Immature natural killer cell (primary cell): ENCODE measurements at regions not wholly inside any gene's neighbourhood (a gene's known extent, or its start where the extent isn't known, plus 50 kb on each side); places are given as distances from the start of the nearest gene placed in this dataset.
"Not testable (repeated sequence)": the region's sequence is repeated elsewhere in the genome, so short reads cannot be mapped to it uniquely, and the experiment has no call there.

Source experiments
- DNase-seq, 3 donors: peaks; one replicate each; pipeline ENCODE4 v3.0.0; 2022; ENCODE audit warnings: mixed read lengths in 1 of 3
- H3K27ac Mint-ChIP-seq, 6 donors: one replicate each; pipeline ENCODE4 v1.8.0; 2020; ENCODE audit warnings: mixed read lengths in 6 of 6, mild to moderate bottlenecking in 5 of 6, inconsistent platforms in 4 of 6, moderate library complexity in 3 of 6
- H3K27me3 Mint-ChIP-seq, 3 donors: one replicate each; pipeline ENCODE4 v1.8.0; 2020 to 2021; ENCODE audit warnings: low read depth in 3 of 3, mild to moderate bottlenecking in 3 of 3, mixed read lengths in 3 of 3, moderate library complexity in 3 of 3, inconsistent platforms in 1 of 3
- H3K36me3 Mint-ChIP-seq, 3 donors: one replicate each; pipeline ENCODE4 v1.8.0; 2020; ENCODE audit warnings: mixed read lengths in 3 of 3, inconsistent platforms in 2 of 3, mild to moderate bottlenecking in 2 of 3
- H3K4me1 Mint-ChIP-seq, 2 donors: one replicate each; pipeline ENCODE4 v1.8.0; 2020; ENCODE audit warnings: inconsistent platforms in 2 of 2, mild to moderate bottlenecking in 2 of 2, mixed read lengths in 2 of 2, moderate library complexity in 1 of 2
- H3K4me3 Mint-ChIP-seq, 5 donors: one replicate each; pipeline ENCODE4 v1.8.0; 2020; ENCODE audit warnings: mild to moderate bottlenecking in 5 of 5, mixed read lengths in 5 of 5, inconsistent platforms in 3 of 5, moderate library complexity in 3 of 5
- H3K9me3 Mint-ChIP-seq, 6 donors: one replicate each; pipeline ENCODE4 v1.8.0; 2020; ENCODE audit warnings: mild to moderate bottlenecking in 6 of 6, mixed read lengths in 6 of 6, inconsistent platforms in 4 of 6, moderate library complexity in 3 of 6

DNA sequence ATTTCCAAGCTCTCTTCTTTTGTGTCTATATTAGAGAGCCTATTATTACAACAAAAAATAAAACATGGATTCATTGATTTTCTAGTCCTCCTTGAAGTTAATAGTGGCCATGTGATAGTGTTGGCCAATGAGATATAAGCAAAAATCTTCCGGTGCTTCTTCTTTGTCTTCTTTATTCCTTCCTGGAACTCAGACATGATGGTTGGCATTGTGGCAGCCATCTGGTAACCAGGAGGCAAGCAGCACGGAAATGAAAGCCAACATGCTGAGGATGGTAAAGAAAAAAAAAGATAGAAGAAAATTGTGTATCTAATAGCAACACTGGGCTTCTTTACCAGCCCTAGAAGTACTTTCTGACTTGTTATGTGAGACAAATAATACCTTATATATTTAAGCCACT lies 50.8 kb upstream of the SEL1L start:
- no peak overlapping the region for H3K4me3 Mint-ChIP-seq
- H3K9me3 Mint-ChIP-seq: peaks cover 0 to 7% (median 0%) of the 10 kb centered on the region in 6 donors
- no peak for DNase-seq
- H3K36me3 Mint-ChIP-seq: no peaks in the 10 kb centered on the region
- H3K27ac Mint-ChIP-seq: no peak overlapping the region
- peaks cover 0 to 4% (median 0%) of the 10 kb centered on the region in 3 donors for H3K27me3 Mint-ChIP-seq
- no peaks in the 10 kb centered on the region for H3K4me1 Mint-ChIP-seq

DNA sequence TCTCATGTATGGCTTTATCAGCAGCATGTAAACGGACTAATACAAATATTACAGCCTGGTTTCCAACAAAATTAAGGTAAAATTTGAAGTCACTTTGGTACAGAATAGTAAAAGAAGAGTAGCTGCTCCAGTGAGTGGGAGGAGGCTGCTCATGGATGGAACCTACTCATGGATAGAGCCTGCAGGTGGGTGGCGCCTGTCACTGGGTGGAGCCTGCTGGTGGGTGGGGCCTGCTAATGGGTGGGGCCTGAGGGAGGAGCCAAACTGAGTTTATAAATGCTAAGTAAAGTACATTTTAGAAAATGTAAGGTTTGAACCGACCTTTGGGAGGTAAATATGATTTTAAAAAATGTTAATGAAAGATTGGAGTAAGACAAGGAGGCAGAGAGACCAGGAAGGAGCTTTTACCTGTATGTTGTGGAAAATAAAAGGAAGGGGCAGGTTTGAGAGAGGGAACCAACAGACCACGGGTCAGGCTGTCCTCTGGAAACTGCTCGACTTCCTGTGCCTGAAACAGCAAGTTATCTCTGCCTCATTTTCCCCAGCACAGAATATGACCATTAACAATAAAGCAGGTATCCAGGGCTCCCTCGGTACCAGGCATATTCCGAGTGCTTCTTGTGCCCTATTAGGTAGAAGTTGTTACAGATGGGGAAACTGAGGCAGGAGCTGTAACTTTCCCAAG lies 55.9 kb upstream of the SEL1L start:
- no peak overlapping the region for H3K27ac Mint-ChIP-seq
- no peaks in the 10 kb centered on the region for H3K36me3 Mint-ChIP-seq
- peaks cover 0 to 2% (median 0%) of the 10 kb centered on the region in 6 donors for H3K9me3 Mint-ChIP-seq
- no peaks in the 10 kb centered on the region for H3K4me1 Mint-ChIP-seq
- no peak for DNase-seq
- H3K27me3 Mint-ChIP-seq: peaks cover 0 to 2% (median 0%) of the 10 kb centered on the region in 3 donors
- no peak overlapping the region for H3K4me3 Mint-ChIP-seq

DNA sequence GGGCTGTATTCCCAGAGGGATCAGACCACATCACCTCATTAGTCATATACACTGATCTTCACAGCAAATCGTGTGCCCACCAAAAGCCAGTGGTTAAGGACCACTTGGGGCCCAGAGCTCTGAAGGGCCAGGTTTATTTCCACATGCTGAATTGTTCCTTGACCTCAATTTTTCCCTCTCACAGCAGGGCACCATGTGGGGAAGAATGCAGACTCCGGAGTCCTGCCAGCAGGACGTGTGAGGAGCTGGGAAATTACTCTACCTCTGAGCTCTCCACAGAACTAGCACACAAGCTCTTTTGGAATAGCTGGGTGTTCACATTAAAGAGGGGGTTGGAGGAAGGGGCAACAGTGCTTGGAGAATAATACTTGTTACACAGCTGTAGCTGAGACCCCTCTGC lies 57.6 kb upstream of the SEL1L start:
- Mint-ChIP-seq H3K4me3 (no peak overlapping the region), H3K36me3 (no peaks in the 10 kb centered on the region), H3K27me3 (no peaks in the 10 kb centered on the region), H3K9me3 (peaks cover 0 to 6% (median 0%) of the 10 kb centered on the region in 6 donors), H3K27ac (no peak overlapping the region), H3K4me1 (no peaks in the 10 kb centered on the region)
- no peak for DNase-seq

DNA sequence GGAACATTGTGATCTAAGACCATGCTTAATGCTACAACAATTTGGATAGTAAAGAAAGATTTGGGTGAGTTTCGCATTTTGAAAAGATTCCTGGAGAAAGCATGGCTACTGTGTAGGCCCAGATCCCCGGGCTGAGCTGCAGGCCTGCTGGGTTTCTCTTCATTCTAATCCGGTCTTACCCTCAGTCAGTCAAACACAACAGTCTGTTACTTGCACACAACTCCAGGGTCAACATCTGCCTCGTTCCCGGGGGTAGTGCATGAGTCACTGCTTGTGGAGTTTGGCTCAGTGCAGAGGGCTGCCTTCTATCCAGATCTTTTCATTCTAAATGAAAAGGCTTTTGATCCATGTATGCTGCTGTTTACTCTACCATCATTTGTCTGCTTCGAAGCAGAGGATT lies 60.4 kb upstream of the SEL1L start:
- Mint-ChIP-seq H3K27me3 (peaks cover 0 to 3% (median 0%) of the 10 kb centered on the region in 3 donors), H3K4me3 (no peak overlapping the region)
- no peak for DNase-seq

DNA sequence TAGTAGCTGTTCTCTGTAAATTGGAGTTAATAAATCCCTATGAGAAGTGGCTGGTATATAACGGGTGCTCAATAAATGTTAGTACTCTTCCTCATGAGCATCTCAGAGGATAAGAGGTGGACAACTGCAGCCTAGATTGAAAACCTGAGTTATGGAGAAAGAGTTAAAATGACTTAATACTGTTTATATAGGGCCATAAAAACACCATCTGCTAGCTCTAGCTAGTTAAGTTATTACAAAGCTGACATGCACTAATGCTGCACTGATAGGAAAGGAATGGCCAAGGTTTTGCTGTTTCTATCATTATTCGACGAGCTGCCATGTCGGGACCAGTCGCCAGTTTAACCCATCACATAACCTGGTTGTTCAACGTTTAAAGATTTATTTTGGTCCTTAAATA lies 72.0 kb upstream of the SEL1L start:
- Mint-ChIP-seq H3K4me1 (no peaks in the 10 kb centered on the region), H3K4me3 (no peak overlapping the region), H3K27me3 (peaks cover 3 to 4% (median 4%) of the 10 kb centered on the region in 3 donors), H3K27ac (no peak overlapping the region), H3K36me3 (no peaks in the 10 kb centered on the region), H3K9me3 (peaks cover 0 to 1% (median 0%) of the 10 kb centered on the region in 6 donors)
- DNase-seq: no peak

More for the DNA sequence above, 60.4 kb upstream of the SEL1L start:
- H3K27ac Mint-ChIP-seq: no peak overlapping the region
- peaks cover 0 to 6% (median 0%) of the 10 kb centered on the region in 6 donors for H3K9me3 Mint-ChIP-seq
- no peaks in the 10 kb centered on the region for H3K4me1 Mint-ChIP-seq
- H3K36me3 Mint-ChIP-seq: no peaks in the 10 kb centered on the region

DNA sequence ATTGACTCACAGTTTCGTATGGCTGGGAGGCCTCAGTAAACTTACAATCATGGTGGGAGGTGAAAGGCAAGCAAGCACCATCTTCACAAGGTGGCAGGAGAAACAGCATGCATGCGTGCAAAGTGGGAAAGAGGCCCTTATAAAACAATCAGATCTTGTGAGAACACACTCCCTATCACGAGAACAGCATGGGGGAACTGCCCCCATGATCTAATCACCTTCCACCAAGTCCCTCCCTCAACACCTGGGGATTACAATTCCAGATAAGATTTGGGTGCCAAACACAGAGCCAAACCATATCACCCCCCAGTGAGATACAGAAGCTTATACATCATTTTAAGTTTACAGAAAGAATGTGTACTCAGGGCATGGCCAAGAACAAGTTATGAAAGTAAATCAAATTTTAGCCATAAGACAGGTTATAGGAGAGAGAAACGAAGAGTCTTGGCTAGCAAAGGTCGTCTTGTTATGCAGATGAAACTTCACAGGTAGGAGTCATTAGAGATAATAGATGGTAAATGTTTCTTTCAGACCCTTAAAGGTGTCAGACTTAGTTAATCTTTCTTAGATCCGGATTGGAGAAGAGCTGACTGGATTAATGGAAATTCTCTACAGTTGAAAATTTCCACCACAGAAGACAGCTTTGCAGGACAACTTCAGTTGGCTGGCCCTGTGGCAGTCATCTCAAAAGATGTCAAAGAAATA lies 79.8 kb upstream of the SEL1L start:
- Mint-ChIP-seq H3K4me3 (no peak overlapping the region), H3K9me3 (peaks cover 0 to 2% (median 0%) of the 10 kb centered on the region in 6 donors), H3K27ac (no peak overlapping the region), H3K4me1 (no peaks in the 10 kb centered on the region), H3K27me3 (peaks cover 0 to 4% (median 2%) of the 10 kb centered on the region in 3 donors), H3K36me3 (no peaks in the 10 kb centered on the region)
- DNase-seq: no peak

DNA sequence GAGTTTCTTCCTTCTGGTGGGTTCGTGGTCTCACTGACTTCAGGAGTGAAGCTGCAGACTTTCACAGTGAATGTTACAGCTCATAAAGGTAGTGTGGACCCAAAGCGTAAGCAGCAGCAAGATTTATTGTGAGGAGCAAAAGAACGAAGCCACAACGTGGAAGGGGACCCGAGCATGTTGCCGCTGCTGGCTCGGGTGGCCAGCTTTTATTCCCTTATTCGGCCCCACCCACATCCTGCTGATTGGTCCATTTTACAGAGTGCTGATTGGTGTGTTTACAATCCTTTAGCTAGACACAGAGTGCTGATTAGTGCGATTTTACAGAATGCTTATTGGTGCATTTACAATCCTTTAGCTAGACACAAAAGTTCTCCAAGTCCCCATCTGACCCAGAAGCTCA lies 80.6 kb upstream of the SEL1L start:
- not testable (repeated sequence) for H3K9me3 Mint-ChIP-seq, H3K27me3 Mint-ChIP-seq, H3K4me1 Mint-ChIP-seq

DNA sequence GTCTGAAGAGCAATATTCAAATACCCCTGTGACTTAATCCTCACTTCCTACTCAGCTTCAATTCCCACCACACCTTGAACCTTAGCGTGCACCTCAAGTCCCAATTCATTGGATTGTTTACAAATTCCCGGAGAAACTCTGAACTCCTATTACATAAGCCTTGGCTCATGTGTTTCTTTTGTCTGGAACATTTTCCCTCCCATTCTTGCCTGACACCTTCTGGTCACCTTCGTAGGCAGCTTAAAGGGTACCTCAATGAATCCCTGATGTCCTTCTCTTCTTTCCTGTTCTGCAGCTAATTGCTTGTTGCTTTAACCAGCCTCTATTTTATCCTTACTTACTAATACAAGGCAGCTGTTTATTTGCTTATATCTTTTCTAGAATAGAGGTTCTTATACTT lies 85.0 kb upstream of the SEL1L start:
- Mint-ChIP-seq H3K4me3 (no peak overlapping the region), H3K27ac (no peak overlapping the region), H3K9me3 (no peaks in the 10 kb centered on the region), H3K4me1 (no peaks in the 10 kb centered on the region), H3K36me3 (no peaks in the 10 kb centered on the region), H3K27me3 (peaks cover 0 to 4% (median 0%) of the 10 kb centered on the region in 3 donors)
- no peak for DNase-seq

More for the DNA sequence above, 80.6 kb upstream of the SEL1L start:
- DNase-seq, H3K36me3 Mint-ChIP-seq, H3K27ac Mint-ChIP-seq, H3K4me3 Mint-ChIP-seq: not testable (repeated sequence)

DNA sequence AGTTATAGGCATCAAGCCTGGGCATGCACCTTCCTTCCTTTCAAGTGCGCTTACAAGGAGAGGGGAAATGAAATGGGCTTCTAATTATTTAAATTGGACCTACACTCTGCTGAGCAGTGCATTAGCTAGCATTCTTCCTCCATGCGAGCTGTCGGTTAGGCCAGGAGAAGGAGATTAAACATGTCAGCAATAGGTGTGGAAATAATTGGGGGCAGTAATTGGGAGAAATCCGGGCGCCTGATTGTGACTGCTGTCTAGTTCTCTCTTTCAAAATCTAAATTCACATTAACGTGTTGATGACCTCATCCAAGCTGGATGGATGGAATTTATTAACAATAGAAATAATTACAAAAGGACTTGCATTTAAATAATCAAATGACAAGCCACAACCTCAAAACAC lies 86.2 kb upstream of the SEL1L start:
- Mint-ChIP-seq H3K36me3 (no peaks in the 10 kb centered on the region), H3K27ac (no peak overlapping the region), H3K27me3 (peaks cover 0 to 4% (median 0%) of the 10 kb centered on the region in 3 donors), H3K4me3 (no peak overlapping the region), H3K4me1 (no peaks in the 10 kb centered on the region), H3K9me3 (no peaks in the 10 kb centered on the region)
- no peak for DNase-seq

DNA sequence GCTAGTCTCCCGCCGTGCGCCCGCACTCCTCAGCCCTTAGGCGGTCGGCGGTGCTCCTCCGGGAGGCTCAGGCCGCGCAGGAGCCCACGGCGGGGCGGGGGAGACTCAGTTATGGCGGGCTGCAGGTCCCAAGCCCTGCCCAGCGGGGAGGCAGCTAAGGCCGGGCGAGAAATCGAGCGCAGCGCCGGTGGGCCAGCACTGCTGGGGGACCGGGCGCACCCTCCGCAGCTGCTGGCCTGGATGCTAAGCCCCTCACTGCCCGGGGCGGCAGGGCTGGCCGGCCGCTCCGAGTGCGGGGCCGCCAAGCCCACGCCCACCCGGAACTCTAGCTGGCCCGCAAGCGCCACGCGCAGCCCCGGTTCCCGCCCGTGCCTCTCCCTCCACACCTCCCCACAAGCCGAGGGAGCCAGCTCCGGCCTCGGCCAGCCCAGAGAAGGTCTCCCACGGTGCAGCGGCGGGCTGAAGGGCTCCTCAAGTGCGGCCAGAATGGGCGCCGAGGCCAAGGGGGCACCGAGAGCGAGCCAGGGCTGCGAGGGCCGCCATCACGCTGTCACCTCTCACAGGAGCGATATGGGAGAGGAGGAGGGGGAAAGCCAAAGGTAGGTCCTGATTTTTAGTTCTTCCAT lies 90.2 kb upstream of the SEL1L start:
- not testable (repeated sequence) for H3K4me3 Mint-ChIP-seq, H3K4me1 Mint-ChIP-seq, H3K27ac Mint-ChIP-seq, H3K27me3 Mint-ChIP-seq, DNase-seq, H3K9me3 Mint-ChIP-seq, H3K36me3 Mint-ChIP-seq

DNA sequence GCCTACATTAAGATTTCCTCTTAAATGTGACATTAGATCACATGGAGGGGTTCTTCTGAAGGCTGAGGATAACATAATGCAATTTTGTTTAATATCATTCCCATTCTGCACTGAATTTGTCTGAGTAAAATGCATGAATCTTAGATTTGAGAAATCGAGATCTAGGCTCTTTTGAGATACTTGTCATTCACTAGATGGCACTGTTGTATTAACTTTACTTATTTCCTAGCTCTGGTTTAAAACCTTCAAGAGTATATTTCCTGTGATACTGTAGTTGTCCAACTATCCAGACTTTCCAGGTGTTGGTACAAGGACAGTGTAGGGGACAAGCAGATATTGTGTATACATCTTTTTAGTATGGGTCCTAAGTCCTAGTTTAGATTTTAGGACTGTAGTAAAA lies 91.7 kb upstream of the SEL1L start:
- H3K4me1 Mint-ChIP-seq: no peaks in the 10 kb centered on the region
- H3K4me3 Mint-ChIP-seq: no peak overlapping the region
- H3K9me3 Mint-ChIP-seq: no peaks in the 10 kb centered on the region
- no peaks in the 10 kb centered on the region for H3K36me3 Mint-ChIP-seq
- DNase-seq: no peak
- no peaks in the 10 kb centered on the region for H3K27me3 Mint-ChIP-seq
- H3K27ac Mint-ChIP-seq: no peak overlapping the region

DNA sequence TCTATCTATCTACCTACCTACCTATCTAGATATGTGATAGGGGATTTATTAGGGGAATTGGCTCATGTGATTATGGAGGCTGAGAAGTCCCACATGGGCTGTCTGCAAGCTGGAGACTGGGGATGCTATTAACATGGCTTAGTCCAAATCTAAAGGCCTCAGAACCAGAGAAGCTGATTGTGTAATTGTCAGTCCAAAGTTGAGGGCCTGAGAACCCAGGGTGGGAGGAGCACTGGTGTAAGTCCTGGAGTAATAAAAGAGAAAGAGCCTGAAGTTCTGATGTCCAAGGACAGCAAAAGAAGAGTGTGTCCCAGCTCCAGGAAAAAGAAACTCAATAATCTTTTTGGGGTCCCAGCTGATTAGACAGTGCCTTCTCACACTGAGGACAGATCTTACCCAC lies 98.5 kb upstream of the SEL1L start:
- DNase-seq: no peak
- H3K9me3 Mint-ChIP-seq: peaks cover 0 to 2% (median 0%) of the 10 kb centered on the region in 6 donors

DNA sequence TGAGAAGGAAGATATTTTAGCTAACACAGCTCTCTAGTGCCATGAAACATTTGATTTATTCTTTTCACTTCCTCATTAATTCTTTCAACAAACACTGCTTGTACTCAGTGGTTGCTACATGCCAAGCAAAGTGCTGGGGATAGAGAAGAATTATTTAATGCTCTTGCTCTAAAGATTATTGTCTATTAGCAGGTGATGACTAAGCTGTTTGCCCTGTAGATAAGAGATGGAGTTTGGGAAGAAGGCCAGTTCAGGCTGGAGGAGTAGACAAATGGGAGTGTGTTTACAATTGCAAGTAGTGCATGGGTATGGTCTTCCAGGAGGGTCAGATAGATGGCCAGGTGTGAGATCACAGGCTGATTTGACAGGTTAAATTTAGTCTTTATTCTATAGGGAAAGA lies 99.8 kb upstream of the SEL1L start:
- Mint-ChIP-seq H3K9me3 (peaks cover 0 to 2% (median 0%) of the 10 kb centered on the region in 6 donors), H3K36me3 (no peaks in the 10 kb centered on the region), H3K4me1 (no peaks in the 10 kb centered on the region), H3K27me3 (no peaks in the 10 kb centered on the region), H3K27ac (no peak overlapping the region), H3K4me3 (no peak overlapping the region)
- no peak for DNase-seq

More for the DNA sequence above, 98.5 kb upstream of the SEL1L start:
- Mint-ChIP-seq H3K36me3 (no peaks in the 10 kb centered on the region), H3K4me1 (no peaks in the 10 kb centered on the region), H3K27ac (no peak overlapping the region), H3K27me3 (no peaks in the 10 kb centered on the region), H3K4me3 (no peak overlapping the region)

DNA sequence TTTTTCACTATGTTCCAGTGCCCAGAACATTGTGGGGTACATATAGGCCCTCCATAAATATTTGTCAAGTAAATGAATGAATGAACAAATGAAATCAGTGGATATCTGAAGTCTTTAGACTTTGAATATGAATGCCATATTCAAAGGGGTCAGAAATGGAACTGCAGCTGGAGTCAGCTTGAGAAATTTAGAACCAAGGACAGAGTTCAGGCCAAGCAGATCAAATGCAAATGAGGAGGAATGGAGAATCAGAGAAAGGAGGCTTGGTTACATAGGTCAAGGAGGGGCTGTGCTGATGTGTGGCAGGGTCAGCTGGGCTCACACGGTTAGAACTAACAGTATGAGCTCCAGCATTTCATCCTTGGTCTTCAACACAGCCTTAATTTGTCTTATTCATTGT lies 104.0 kb upstream of the SEL1L start:
- no peaks in the 10 kb centered on the region for H3K27me3 Mint-ChIP-seq
- DNase-seq: no peak
- H3K36me3 Mint-ChIP-seq: no peaks in the 10 kb centered on the region
- H3K4me3 Mint-ChIP-seq: no peak overlapping the region
- peaks cover 0 to 2% (median 0%) of the 10 kb centered on the region in 6 donors for H3K9me3 Mint-ChIP-seq
- no peaks in the 10 kb centered on the region for H3K4me1 Mint-ChIP-seq
- no peak overlapping the region for H3K27ac Mint-ChIP-seq
